IMR-90 (cell line): ENCODE measurements at regions not wholly inside any gene's neighbourhood (a gene's known extent, or its start where the extent isn't known, plus 50 kb on each side); places are given as distances from the start of the nearest gene placed in this dataset.
A peak's percentile ranks its signal among the peaks of the same experiment; 100 is the strongest.

Experiments used
- ATAC-seq: fragments of 200-7000 bp; cut with Tn5 transposase; 2 replicates; pipeline ENCODE4 v1.9.1; 2020; ENCODE audit warnings: low read depth, mild to moderate bottlenecking, moderate library complexity
- BruUV-seq: library from RNA; stranded (reverse); fragments of 400-500 nt; replicated peaks from 2 replicates; lab custom pipeline; 2021; lab: Mats Ljungman, UMichigan
- CTCF ChIA-PET: fragments of 300-600 bp; formaldehyde crosslinking; extraction: SDS; loops from one replicate; lab custom pipeline; 2021; ENCODE audit warnings: antibody characterized with exemption; lab: Yijun Ruan, JAX
- POLR2A ChIA-PET: fragments of 300-600 bp; sonication (Branson Sonifier 250); formaldehyde crosslinking; loops from one replicate; lab custom pipeline; 2022; ENCODE audit warnings: antibody characterized with exemption; ENCODE audit not compliant: unreplicated experiment; lab: Charles Lee
- DNase-seq: peaks from one replicate; pipeline ENCODE4 v3.0.0; 2013
- H2AFZ ChIP-seq: replicated peaks from 2 replicates; pipeline ENCODE3; 2013; ENCODE audit warnings: low read length, mild to moderate bottlenecking; ENCODE audit not compliant: poor library complexity
- H2AK5ac ChIP-seq: 2 replicates; pipeline ENCODE4 v1.6.1; 2013; ENCODE audit warnings: low read depth, low read length, inconsistent platforms
- H2AK9ac ChIP-seq: replicated peaks from 2 replicates; pipeline ENCODE3; 2013; ENCODE audit warnings: mild to moderate bottlenecking, low read depth, low read length, moderate library complexity; ENCODE audit not compliant: poor library complexity
- H2BK120ac ChIP-seq: 2 replicates; pipeline ENCODE4 v1.6.1; 2013; ENCODE audit warnings: low read depth, low read length, inconsistent platforms
- H2BK15ac ChIP-seq: 3 replicates; pipeline ENCODE4 v1.6.1; 2013; ENCODE audit warnings: low read depth, low read length, inconsistent platforms
- H2BK20ac ChIP-seq: 2 replicates; pipeline ENCODE4 v1.6.1; 2013; ENCODE audit warnings: low read depth, mild to moderate bottlenecking, inconsistent platforms, low read length, moderate library complexity
- H2BK5ac ChIP-seq: 2 replicates; pipeline ENCODE4 v1.6.1; 2013; ENCODE audit warnings: mild to moderate bottlenecking, low read depth, low read length, inconsistent platforms; ENCODE audit not compliant: poor library complexity, severe bottlenecking
- H3K14ac ChIP-seq: replicated peaks from 2 replicates; pipeline ENCODE4 v1.6.1; 2013; ENCODE audit warnings: low read depth, low read length, inconsistent platforms
- H3K18ac ChIP-seq: 2 replicates; pipeline ENCODE4 v1.6.1; 2013; ENCODE audit warnings: low read depth, low read length, control low read depth
- H3K23ac ChIP-seq: 2 replicates; pipeline ENCODE4 v1.6.1; 2013; ENCODE audit warnings: low read depth, low read length, inconsistent platforms
- H3K27ac ChIP-seq: 2 replicates; pipeline ENCODE4 v1.5.1; 2013; ENCODE audit warnings: mild to moderate bottlenecking, control low read depth, low read length; ENCODE audit not compliant: insufficient read depth
- H3K27me3 ChIP-seq: 2 replicates; pipeline ENCODE4 v1.6.1; 2013; ENCODE audit warnings: low read length; ENCODE audit not compliant: control insufficient read depth, insufficient read depth
- H3K36me3 ChIP-seq: 2 replicates; pipeline ENCODE4 v1.6.1; 2013; ENCODE audit warnings: low read length, mixed read lengths; ENCODE audit not compliant: control insufficient read depth, insufficient read depth
- H3K4ac ChIP-seq: 2 replicates; pipeline ENCODE4 v1.6.1; 2013; ENCODE audit warnings: low read depth, low read length, inconsistent platforms
- H3K4me1 ChIP-seq: 2 replicates; pipeline ENCODE4 v1.6.1; 2013; ENCODE audit warnings: low read length, mixed read lengths; ENCODE audit not compliant: control insufficient read depth, insufficient read depth
- H3K4me2 ChIP-seq: 2 replicates; pipeline ENCODE4 v1.6.1; 2013; ENCODE audit warnings: low read depth, mild to moderate bottlenecking, control low read depth, low read length, moderate library complexity
- H3K4me3 ChIP-seq: 2 replicates; pipeline ENCODE4 v1.5.1; 2013; ENCODE audit warnings: low read depth, mild to moderate bottlenecking, control low read depth, low read length, moderate library complexity; ENCODE audit not compliant: insufficient read depth
- H3K56ac ChIP-seq: 2 replicates; pipeline ENCODE4 v1.6.1; 2013; ENCODE audit warnings: low read length, inconsistent platforms; ENCODE audit not compliant: insufficient read depth; ENCODE audit errors: extremely low read depth
- H3K79me1 ChIP-seq, 2 experiments: 2 replicates each; pipeline ENCODE4 v1.6.1; 2013; ENCODE audit warnings: low read length in 2 of 2, inconsistent platforms in 1 of 2, low read depth in 1 of 2
- H3K9ac ChIP-seq: 2 replicates; pipeline ENCODE4 v1.6.1; 2013; ENCODE audit warnings: low read depth, low read length, control low read depth
- H3K9me1 ChIP-seq: 2 replicates; pipeline ENCODE4 v1.6.1; 2013; ENCODE audit warnings: low read length, inconsistent platforms; ENCODE audit not compliant: insufficient read depth
- H3K9me3 ChIP-seq: 2 replicates; pipeline ENCODE4 v1.6.1; 2013; ENCODE audit warnings: low read length; ENCODE audit not compliant: control insufficient read depth, insufficient read depth
- H4K20me1 ChIP-seq: 2 replicates; pipeline ENCODE4 v1.6.1; 2013; ENCODE audit warnings: low read length, inconsistent platforms; ENCODE audit not compliant: insufficient read depth
- H4K5ac ChIP-seq: 2 replicates; pipeline ENCODE4 v1.6.1; 2013; ENCODE audit warnings: mild to moderate bottlenecking, low read depth, low read length, control low read depth
- H4K8ac ChIP-seq, 2 experiments: 2 replicates each; pipeline ENCODE4 v1.6.1; 2013; ENCODE audit warnings: low read depth in 2 of 2, low read length in 2 of 2, control low read depth in 1 of 2, inconsistent platforms in 1 of 2
- H4K91ac ChIP-seq: 2 replicates; pipeline ENCODE4 v1.6.1; 2013; ENCODE audit warnings: low read depth, low read length, inconsistent platforms; ENCODE audit not compliant: insufficient read depth
- CEBPB ChIP-seq: IDR thresholded peaks from 2 replicates; pipeline ENCODE4 v1.6.1; 2012; ENCODE audit warnings: low read depth, low read length, improper control_type of control experiment
- CHD1 ChIP-seq: IDR thresholded peaks from 2 replicates; pipeline ENCODE4 v1.6.1; 2012; ENCODE audit warnings: low read depth, low read length, improper control_type of control experiment
- CTCF ChIP-seq: conservative IDR thresholded peaks from 2 replicates; pipeline ENCODE4 v1.5.1; 2012; ENCODE audit warnings: mild to moderate bottlenecking, low read depth, low read length, improper control_type of control experiment
- ELK1 ChIP-seq: fragments of 150-350 bp; IDR thresholded peaks from 2 replicates; pipeline ENCODE4 v1.6.1; 2016; ENCODE audit warnings: low read depth, mild to moderate bottlenecking, low read length, moderate library complexity, borderline replicate concordance
- FOS ChIP-seq: fragments of 150-350 bp; IDR thresholded peaks from 2 replicates; pipeline ENCODE4 v1.6.1; 2016; ENCODE audit warnings: low read depth, low read length
- POLR2A ChIP-seq: IDR thresholded peaks from 2 replicates; pipeline ENCODE4 v1.6.1; 2012; ENCODE audit warnings: mild to moderate bottlenecking, low read depth, low read length
- RCOR1 ChIP-seq: IDR thresholded peaks from 2 replicates; pipeline ENCODE4 v1.6.1; 2012; ENCODE audit warnings: mild to moderate bottlenecking, low read length, improper control_type of control experiment; ENCODE audit not compliant: insufficient replicate concordance
- RFX5 ChIP-seq: IDR thresholded peaks from 2 replicates; pipeline ENCODE4 v1.8.0; 2012; ENCODE audit warnings: low read depth, mild to moderate bottlenecking, low read length, moderate library complexity
- SMC3 ChIP-seq: fragments of 150-350 bp; IDR thresholded peaks from 2 replicates; pipeline ENCODE4 v1.6.1; 2016; ENCODE audit warnings: low read depth, mild to moderate bottlenecking, antibody characterized with exemption, low read length, moderate library complexity
- WGBS, 2 experiments: methylation state at CpG; one replicate each; pipeline versions ENCODE4 v1.1.5 to v1.1.7; 2013; ENCODE audit warnings: missing lambda C conversion rate in 2 of 2; ENCODE audit not compliant: insufficient read length in 1 of 2; ENCODE audit errors: extremely low coverage in 2 of 2; 5-methylcytosine and 5-hydroxymethylcytosine counted together
- dilution Hi-C: fragments of 300-500 bp; cut with HindIII; formaldehyde crosslinking; loops from one replicate; pipeline ENCODE4 v1.14.3; 2018; ENCODE audit warnings: low sequenced_read_pairs; ENCODE audit not compliant: unreplicated experiment
- in situ Hi-C: fragments of 300-500 bp; cut with MboI; formaldehyde crosslinking; loops from 3 replicates; pipeline ENCODE4 v1.14.3; 2019; ENCODE audit warnings: low sequenced_read_pairs, inconsistent platforms, mixed read lengths
- intact Hi-C: fragments of 100-400 bp; cut with micrococcal nuclease; formaldehyde crosslinking; loops from 2 replicates; pipeline ENCODE4 v1.10.0; 2022

GRCh38 chr5:174229514-174230370 is 184.2 kb downstream of the NSG2 start:
- CTCF ChIA-PET = no interaction called here
- H2BK5ac ChIP-seq = no peak overlapping the region
- no TSS peak for BruUV-seq
- H2BK120ac ChIP-seq = no peak overlapping the region
- H3K14ac ChIP-seq = no peak overlapping the region
- no peak overlapping the region for H4K91ac ChIP-seq
- no peak overlapping the region for H3K4me3 ChIP-seq
- intact Hi-C loops (no loop called here), in situ Hi-C loops (no loop called here), dilution Hi-C loops (no loop called here)
- no peaks in the 10 kb centered on the region for H3K79me1 ChIP-seq
- H3K9ac ChIP-seq = no peak overlapping the region
- no peaks in the 10 kb centered on the region for H3K4me1 ChIP-seq
- H3K9me1 ChIP-seq = no peaks in the 10 kb centered on the region
- no peak overlapping the region for H3K4ac ChIP-seq
- H3K56ac ChIP-seq = no peak overlapping the region
- no peaks in the 10 kb centered on the region for H3K27me3 ChIP-seq
- H2AK5ac ChIP-seq = no peak overlapping the region
- no peaks in the 10 kb centered on the region for H4K20me1 ChIP-seq
- H4K8ac ChIP-seq = no peak overlapping the region
- no peak overlapping the region for H2BK20ac ChIP-seq
- H3K18ac ChIP-seq = no peak overlapping the region
- H3K27ac ChIP-seq = no peak overlapping the region
- H4K5ac ChIP-seq = no peak overlapping the region
- H3K36me3 ChIP-seq = no peaks in the 10 kb centered on the region
- H2AK9ac ChIP-seq = no peak overlapping the region
- no peak overlapping the region for H2AFZ ChIP-seq
- H3K9me3 ChIP-seq = peaks cover 15% of the 10 kb centered on the region
- peak; percentile 4 for DNase-seq
- no peak for ATAC-seq
- H2BK15ac ChIP-seq = no peak overlapping the region
- WGBS, 2 experiments = 20% methylated on average over 1 of the region's 3 CpGs; no CpG with 5 or more reads in 1 of the 2 experiments
- no peak overlapping the region for H3K23ac ChIP-seq
- H3K4me2 ChIP-seq = no peak overlapping the region
- POLR2A ChIA-PET = no interaction called here
- TF ChIP-seq SMC3 = no peak
- no peak for TF ChIP-seq CHD1
- TF ChIP-seq CEBPB = no peak
- TF ChIP-seq ELK1 = no peak
- TF ChIP-seq POLR2A = no peak
- no peak for TF ChIP-seq FOS
- TF ChIP-seq RCOR1 = no peak
- no peak for TF ChIP-seq RFX5
- no peak for TF ChIP-seq CTCF
